ENCODE measurements at regions not wholly inside any gene's neighbourhood (a gene's known extent, or its start where the extent isn't known, plus 50 kb on each side); places are given as distances from the start of the nearest gene placed in this dataset.

DNA sequence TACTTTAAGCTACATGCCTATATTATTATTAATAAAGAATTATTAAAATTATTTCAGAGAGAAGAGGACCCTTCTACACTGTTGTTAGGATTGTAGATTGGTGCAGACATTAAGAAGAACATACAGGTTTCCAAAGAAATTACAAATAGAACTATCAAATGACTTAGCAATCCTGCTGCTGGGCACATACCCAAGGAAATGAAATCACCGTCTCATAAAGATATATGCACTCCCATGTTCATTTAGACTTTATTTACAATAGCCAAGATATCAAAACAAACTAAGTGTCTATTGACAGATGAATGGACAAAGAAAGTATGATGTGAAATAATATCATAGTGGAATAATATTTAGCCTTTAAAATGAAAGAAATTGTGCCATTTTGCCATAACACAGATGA, 687.7 kb upstream of the POU3F2 start:
- no peaks in the 10 kb centered on the region for H4K20me1 ChIP-seq (ENCODE audit: insufficient read depth)

DNA sequence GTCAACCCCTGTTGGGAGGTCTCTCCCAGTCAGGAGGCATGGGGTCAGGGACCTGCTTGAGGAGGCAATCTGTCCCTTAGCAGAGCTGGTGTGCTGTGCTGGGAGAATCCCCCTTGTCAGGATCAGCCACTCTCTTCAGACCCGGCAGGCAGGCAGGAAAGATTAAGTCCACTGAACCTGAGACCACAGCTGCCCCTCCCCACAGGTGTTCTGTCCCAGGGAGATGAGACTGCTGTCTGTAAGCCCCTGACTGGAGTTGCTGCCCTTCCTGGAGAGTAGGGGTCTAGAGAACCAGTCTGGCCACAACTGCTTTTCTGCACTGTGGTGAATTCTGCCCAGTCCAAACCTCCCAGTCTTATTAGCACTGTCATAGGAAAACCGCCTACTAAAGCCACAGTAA, 677.8 kb upstream of the POU3F2 start:
- Histone ChIP-seq H3K27ac (no peak overlapping the region), H3K4me3 (IDR thresholded peaks at IDR 0.05; ENCODE audit: insufficient read depth, low read depth, low read length) (no peak overlapping the region), H3K4me1 (ENCODE audit: low read depth, poor library complexity, severe bottlenecking) (no peaks in the 10 kb centered on the region), H2AFZ (ENCODE audit: low read depth) (no peak overlapping the region), H3K9ac (no peak overlapping the region), H4K20me1 (ENCODE audit: insufficient read depth) (no peaks in the 10 kb centered on the region), H3K79me2 (ENCODE audit: insufficient read depth, low read depth) (no peaks in the 10 kb centered on the region), H3K4me2 (no peak overlapping the region), H3K36me3 (ENCODE audit: insufficient read depth) (no peaks in the 10 kb centered on the region; the same call in 1 of the 2 replicates), H3K27me3 (ENCODE audit: insufficient read depth, low read depth) (no peaks in the 10 kb centered on the region)
- TF ChIP-seq, protein P1, sequence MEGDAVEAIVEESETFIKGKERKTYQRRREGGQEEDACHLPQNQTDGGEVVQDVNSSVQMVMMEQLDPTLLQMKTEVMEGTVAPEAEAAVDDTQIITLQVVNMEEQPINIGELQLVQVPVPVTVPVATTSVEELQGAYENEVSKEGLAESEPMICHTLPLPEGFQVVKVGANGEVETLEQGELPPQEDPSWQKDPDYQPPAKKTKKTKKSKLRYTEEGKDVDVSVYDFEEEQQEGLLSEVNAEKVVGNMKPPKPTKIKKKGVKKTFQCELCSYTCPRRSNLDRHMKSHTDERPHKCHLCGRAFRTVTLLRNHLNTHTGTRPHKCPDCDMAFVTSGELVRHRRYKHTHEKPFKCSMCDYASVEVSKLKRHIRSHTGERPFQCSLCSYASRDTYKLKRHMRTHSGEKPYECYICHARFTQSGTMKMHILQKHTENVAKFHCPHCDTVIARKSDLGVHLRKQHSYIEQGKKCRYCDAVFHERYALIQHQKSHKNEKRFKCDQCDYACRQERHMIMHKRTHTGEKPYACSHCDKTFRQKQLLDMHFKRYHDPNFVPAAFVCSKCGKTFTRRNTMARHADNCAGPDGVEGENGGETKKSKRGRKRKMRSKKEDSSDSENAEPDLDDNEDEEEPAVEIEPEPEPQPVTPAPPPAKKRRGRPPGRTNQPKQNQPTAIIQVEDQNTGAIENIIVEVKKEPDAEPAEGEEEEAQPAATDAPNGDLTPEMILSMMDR (conservative IDR thresholded peaks at IDR 0.05; ENCODE audit: low read depth, low read length) = no peak

More for the DNA sequence above, 687.7 kb upstream of the POU3F2 start:
- Histone ChIP-seq H3K4me2 (no peak overlapping the region), H3K36me3 (ENCODE audit: insufficient read depth) (no peaks in the 10 kb centered on the region), H2AFZ (ENCODE audit: low read depth) (no peak overlapping the region), H3K79me2 (ENCODE audit: insufficient read depth, low read depth) (no peaks in the 10 kb centered on the region), H3K4me1 (ENCODE audit: low read depth, poor library complexity, severe bottlenecking) (no peaks in the 10 kb centered on the region), H3K27ac (no peak overlapping the region), H3K9ac (no peak overlapping the region), H3K4me3 (IDR thresholded peaks at IDR 0.05; ENCODE audit: insufficient read depth, low read depth, low read length) (no peak overlapping the region), H3K27me3 (ENCODE audit: insufficient read depth, low read depth) (no peaks in the 10 kb centered on the region)
- TF ChIP-seq, protein P1 (conservative IDR thresholded peaks at IDR 0.05; ENCODE audit: low read depth, low read length) = no peak

DNA sequence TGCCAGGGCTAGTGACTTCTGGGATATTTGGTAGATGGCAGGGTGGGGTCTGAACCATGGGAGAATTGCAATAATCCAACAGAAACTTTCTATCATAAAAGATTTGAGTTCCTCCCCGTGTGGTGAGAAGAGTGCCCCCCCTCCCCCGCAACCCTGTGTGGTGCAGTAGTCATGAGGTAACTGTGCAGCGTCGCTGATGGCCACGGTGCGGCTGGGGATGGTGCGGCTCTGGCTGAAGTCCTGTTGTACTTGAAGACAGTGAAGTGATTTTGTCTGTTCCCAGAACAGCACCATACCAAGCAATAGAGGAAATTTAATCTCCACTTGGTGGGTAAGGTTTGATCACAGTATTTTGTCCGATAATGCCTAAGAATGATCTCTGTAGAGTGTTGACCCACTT, 654.8 kb upstream of the POU3F2 start:
- H3K4me2 ChIP-seq = no peak overlapping the region
- H3K79me2 ChIP-seq (ENCODE audit: insufficient read depth, low read depth) = no peaks in the 10 kb centered on the region
- H3K27ac ChIP-seq = no peak overlapping the region
- H3K4me3 ChIP-seq (IDR thresholded peaks at IDR 0.05; ENCODE audit: insufficient read depth, low read depth, low read length) = no peak overlapping the region
- H3K9ac ChIP-seq = no peak overlapping the region
- no peaks in the 10 kb centered on the region for H3K27me3 ChIP-seq (ENCODE audit: insufficient read depth, low read depth)
- H3K36me3 ChIP-seq (ENCODE audit: insufficient read depth) = no peaks in the 10 kb centered on the region
- H4K20me1 ChIP-seq (ENCODE audit: insufficient read depth) = no peaks in the 10 kb centered on the region
- H2AFZ ChIP-seq (ENCODE audit: low read depth) = no peak overlapping the region
- no peaks in the 10 kb centered on the region for H3K4me1 ChIP-seq (ENCODE audit: low read depth, poor library complexity, severe bottlenecking)
- TF ChIP-seq, protein P1 (conservative IDR thresholded peaks at IDR 0.05; ENCODE audit: low read depth, low read length) = no peak

DNA sequence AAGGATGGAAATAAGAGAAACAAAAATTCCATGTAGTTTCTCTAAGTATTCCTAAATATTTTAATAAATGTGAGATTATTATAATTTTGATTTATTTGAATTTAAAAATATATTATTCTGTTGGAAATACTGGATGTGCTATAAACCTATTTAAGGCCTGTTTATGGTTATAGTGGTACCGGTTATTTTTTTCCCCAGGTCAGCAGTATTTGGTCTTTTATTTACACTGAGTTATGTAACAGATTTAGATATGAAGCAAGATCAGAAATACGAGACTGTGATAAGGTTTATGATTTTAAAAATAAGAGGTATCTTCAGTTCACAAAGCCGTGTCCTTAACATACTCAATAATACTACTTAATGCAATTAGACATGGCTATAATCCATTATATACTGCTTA, 634.3 kb upstream of the POU3F2 start:
- no peaks in the 10 kb centered on the region for H3K4me1 ChIP-seq (ENCODE audit: low read depth, poor library complexity, severe bottlenecking)
- no peak overlapping the region for H2AFZ ChIP-seq (ENCODE audit: low read depth)
- TF ChIP-seq, protein P1 (conservative IDR thresholded peaks at IDR 0.05; ENCODE audit: low read depth, low read length) = no peak
- no peaks in the 10 kb centered on the region for H4K20me1 ChIP-seq (ENCODE audit: insufficient read depth)
- no peaks in the 10 kb centered on the region for H3K79me2 ChIP-seq (ENCODE audit: insufficient read depth, low read depth)
- H3K4me2 ChIP-seq = no peak overlapping the region
- H3K4me3 ChIP-seq (IDR thresholded peaks at IDR 0.05; ENCODE audit: insufficient read depth, low read depth, low read length) = no peak overlapping the region
- H3K27me3 ChIP-seq (ENCODE audit: insufficient read depth, low read depth) = no peaks in the 10 kb centered on the region
- H3K9ac ChIP-seq = no peak overlapping the region
- H3K27ac ChIP-seq = no peak overlapping the region
- no peaks in the 10 kb centered on the region for H3K36me3 ChIP-seq (ENCODE audit: insufficient read depth)

All from KMS-11 (cell line).